ENCODE measurements at regions not wholly inside any gene's neighbourhood (a gene's known extent, or its start where the extent isn't known, plus 50 kb on each side); places are given as distances from the start of the nearest gene placed in this dataset.

DNA sequence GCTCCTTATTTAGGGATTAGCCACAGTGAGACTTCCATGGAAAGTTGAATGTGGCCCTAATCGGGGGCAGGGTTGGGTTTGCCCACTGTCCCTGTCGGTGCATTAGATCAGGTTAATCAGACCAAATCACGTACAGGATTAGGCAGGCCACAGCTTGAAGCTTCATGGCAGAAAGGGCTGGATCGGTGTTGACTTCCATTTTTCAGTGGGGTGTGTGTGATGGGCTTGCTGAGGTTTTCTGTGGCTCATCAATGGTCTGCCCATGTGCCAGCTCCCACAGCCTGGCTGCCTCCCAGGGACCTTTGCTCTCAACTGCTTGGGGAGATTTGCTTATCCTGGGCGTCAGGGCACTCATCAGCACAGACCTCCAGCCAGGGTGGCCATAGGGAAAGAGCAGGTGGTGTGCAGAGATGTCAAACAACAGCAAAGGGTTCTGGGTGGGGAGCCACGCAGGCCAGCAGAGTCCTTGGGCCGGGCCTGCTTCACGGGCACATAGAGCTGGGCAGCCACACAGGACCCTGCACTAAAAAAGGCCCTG lies 130.7 kb downstream of the TFAP2C start:
- TF ChIP-seq, protein P1, sequence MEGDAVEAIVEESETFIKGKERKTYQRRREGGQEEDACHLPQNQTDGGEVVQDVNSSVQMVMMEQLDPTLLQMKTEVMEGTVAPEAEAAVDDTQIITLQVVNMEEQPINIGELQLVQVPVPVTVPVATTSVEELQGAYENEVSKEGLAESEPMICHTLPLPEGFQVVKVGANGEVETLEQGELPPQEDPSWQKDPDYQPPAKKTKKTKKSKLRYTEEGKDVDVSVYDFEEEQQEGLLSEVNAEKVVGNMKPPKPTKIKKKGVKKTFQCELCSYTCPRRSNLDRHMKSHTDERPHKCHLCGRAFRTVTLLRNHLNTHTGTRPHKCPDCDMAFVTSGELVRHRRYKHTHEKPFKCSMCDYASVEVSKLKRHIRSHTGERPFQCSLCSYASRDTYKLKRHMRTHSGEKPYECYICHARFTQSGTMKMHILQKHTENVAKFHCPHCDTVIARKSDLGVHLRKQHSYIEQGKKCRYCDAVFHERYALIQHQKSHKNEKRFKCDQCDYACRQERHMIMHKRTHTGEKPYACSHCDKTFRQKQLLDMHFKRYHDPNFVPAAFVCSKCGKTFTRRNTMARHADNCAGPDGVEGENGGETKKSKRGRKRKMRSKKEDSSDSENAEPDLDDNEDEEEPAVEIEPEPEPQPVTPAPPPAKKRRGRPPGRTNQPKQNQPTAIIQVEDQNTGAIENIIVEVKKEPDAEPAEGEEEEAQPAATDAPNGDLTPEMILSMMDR (IDR thresholded peaks at IDR 0.05), result no peak
- TF ChIP-seq POLR2A (IDR thresholded peaks at IDR 0.05), result no peak

Measured in right lobe of liver (tissue), 4 donors.